ENCODE measurements at regions not wholly inside any gene's neighbourhood (a gene's known extent, or its start where the extent isn't known, plus 50 kb on each side); places are given as distances from the start of the nearest gene placed in this dataset.

- Histone ChIP-seq H3K36me3 (no peaks in the 10 kb centered on the region), H3K9me3 (no peaks in the 10 kb centered on the region), H3K27me3 (peaks cover 0 to 16% (median 5%) of the 10 kb centered on the region in 3 donors), H3K4me3 (no peak overlapping the region), H3K27ac (no peak overlapping the region), H3K4me1 (no peaks in the 10 kb centered on the region)
- TF ChIP-seq, protein P1, sequence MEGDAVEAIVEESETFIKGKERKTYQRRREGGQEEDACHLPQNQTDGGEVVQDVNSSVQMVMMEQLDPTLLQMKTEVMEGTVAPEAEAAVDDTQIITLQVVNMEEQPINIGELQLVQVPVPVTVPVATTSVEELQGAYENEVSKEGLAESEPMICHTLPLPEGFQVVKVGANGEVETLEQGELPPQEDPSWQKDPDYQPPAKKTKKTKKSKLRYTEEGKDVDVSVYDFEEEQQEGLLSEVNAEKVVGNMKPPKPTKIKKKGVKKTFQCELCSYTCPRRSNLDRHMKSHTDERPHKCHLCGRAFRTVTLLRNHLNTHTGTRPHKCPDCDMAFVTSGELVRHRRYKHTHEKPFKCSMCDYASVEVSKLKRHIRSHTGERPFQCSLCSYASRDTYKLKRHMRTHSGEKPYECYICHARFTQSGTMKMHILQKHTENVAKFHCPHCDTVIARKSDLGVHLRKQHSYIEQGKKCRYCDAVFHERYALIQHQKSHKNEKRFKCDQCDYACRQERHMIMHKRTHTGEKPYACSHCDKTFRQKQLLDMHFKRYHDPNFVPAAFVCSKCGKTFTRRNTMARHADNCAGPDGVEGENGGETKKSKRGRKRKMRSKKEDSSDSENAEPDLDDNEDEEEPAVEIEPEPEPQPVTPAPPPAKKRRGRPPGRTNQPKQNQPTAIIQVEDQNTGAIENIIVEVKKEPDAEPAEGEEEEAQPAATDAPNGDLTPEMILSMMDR (IDR thresholded peaks at IDR 0.05 in 4 of 5, conservative IDR thresholded peaks at IDR 0.05 in 1 of 5) = no peak
- no peak for TF ChIP-seq POLR2A (IDR thresholded peaks at IDR 0.05)
- ATAC-seq = no peak
- intact Hi-C loops (cut with DNase I; ENCODE audit: low total_unique reads) (no loop called here), in situ Hi-C loops (cut with MboI; ENCODE audit: low sequenced_read_pairs in 4 of 4) (loop anchor here in 2 of 4 donors (25.0 kb wide), 2 partner anchors 970 to 1145 kb away; no protein-coding TSS in a partner anchor)
- no peak for DNase-seq
Measured at GRCh38 chr13:111467111-111467890, 146.9 kb downstream of the TEX29 start.

- H3K27me3 ChIP-seq = peaks cover 0 to 16% (median 5%) of the 10 kb centered on the region in 3 donors
- TF ChIP-seq, protein P1 (IDR thresholded peaks at IDR 0.05 in 4 of 5, conservative IDR thresholded peaks at IDR 0.05 in 1 of 5) = no peak
- no peak for TF ChIP-seq POLR2A (IDR thresholded peaks at IDR 0.05)
- intact Hi-C loops (cut with DNase I; ENCODE audit: low total_unique reads) = no loop called here
Measured at GRCh38 chr13:111468037-111468959, 147.9 kb downstream of the TEX29 start.

DNA sequence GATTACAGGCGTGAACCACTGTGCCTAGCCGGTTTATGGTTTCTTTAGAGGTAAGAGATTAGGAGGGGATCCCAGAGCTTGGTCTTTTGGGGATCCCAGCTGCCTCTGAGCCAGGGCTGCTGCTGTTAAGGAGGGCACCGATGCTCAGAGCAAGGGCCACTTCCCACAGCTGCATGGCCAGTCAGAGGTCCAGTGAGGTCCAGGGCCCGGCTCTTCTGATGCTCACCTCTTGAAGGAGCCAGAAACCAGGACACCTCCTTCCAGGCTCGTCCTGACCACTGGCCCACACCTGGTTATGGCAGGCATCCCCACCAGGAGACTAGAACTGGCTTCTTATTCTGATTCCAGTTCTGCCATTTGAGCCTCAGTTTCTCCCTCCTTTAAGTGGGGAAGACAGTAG, 149.0 kb downstream of the TEX29 start:
- peaks cover 0 to 16% (median 5%) of the 10 kb centered on the region in 3 donors for H3K27me3 ChIP-seq
- no peaks in the 10 kb centered on the region for H3K4me1 ChIP-seq
- in situ Hi-C loops (cut with MboI; ENCODE audit: low sequenced_read_pairs in 4 of 4) = loop anchor here in 2 of 4 donors (25.0 kb wide), 2 partner anchors 968 to 1143 kb away; no protein-coding TSS in a partner anchor

More at GRCh38 chr13:111468037-111468959, 147.9 kb downstream of the TEX29 start:
- no peak overlapping the region for H3K4me3 ChIP-seq
- DNase-seq (no peak), ATAC-seq (no peak)
- no peaks in the 10 kb centered on the region for H3K4me1 ChIP-seq
- in situ Hi-C loops (cut with MboI; ENCODE audit: low sequenced_read_pairs in 4 of 4) = loop anchor here in 2 of 4 donors (25.0 kb wide), 2 partner anchors 969 to 1144 kb away; no protein-coding TSS in a partner anchor
- H3K36me3 ChIP-seq = no peaks in the 10 kb centered on the region
- no peak overlapping the region for H3K27ac ChIP-seq
- no peaks in the 10 kb centered on the region for H3K9me3 ChIP-seq

DNA sequence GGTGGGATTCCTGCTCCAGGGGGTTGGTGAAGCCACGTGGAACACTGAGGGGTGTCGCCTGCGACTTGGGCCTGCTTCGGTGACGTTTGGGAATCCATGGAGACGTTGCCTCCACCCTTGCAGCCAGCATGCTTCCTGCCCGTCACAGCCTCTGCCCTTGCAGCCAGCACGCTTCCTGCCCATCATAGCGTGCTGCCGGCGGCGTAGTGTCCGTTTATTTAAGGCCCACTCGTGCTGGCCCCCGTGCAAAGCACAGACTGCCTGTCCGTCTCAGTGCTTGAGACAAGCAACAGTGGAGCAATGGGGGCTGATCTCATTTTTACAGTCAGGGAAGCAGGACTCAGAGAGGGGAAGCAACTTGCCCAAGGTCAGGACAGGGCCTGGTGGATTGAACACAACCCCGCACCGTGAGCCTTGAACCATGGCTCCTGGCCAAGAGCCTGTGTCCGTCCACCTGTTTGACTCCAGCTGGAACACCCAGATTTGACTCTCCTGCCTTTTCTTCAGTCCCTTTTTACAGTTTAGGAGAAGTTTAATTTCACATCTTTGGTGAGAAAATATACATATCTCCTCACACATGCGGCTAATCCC, 149.6 kb downstream of the TEX29 start:
- no peak for DNase-seq
- H3K4me1 ChIP-seq = no peaks in the 10 kb centered on the region
- peaks cover 0 to 16% (median 5%) of the 10 kb centered on the region in 3 donors for H3K27me3 ChIP-seq
- intact Hi-C loops (cut with DNase I; ENCODE audit: low total_unique reads) = loop anchor here (10.0 kb wide), 1 partner anchor 975 kb away; no protein-coding TSS in a partner anchor
- in situ Hi-C loops (cut with MboI; ENCODE audit: low sequenced_read_pairs in 4 of 4) = loop anchor here (10.0 to 25.0 kb wide), 4 partner anchors 967 to 1142 kb away; no protein-coding TSS in a partner anchor
- no peak overlapping the region for H3K4me3 ChIP-seq
- H3K9me3 ChIP-seq = no peaks in the 10 kb centered on the region
- TF ChIP-seq POLR2A (IDR thresholded peaks at IDR 0.05) = no peak
- TF ChIP-seq, protein P1 (IDR thresholded peaks at IDR 0.05 in 4 of 5, conservative IDR thresholded peaks at IDR 0.05 in 1 of 5) = no peak
- H3K27ac ChIP-seq = no peak overlapping the region
- no peaks in the 10 kb centered on the region for H3K36me3 ChIP-seq
- no peak for ATAC-seq

More for the DNA sequence above, 149.0 kb downstream of the TEX29 start:
- no peak for TF ChIP-seq POLR2A (IDR thresholded peaks at IDR 0.05)
- DNase-seq (no peak), ATAC-seq (no peak)
- H3K9me3 ChIP-seq = no peaks in the 10 kb centered on the region
- no peak overlapping the region for H3K4me3 ChIP-seq
- H3K27ac ChIP-seq = no peak overlapping the region
- intact Hi-C loops (cut with DNase I; ENCODE audit: low total_unique reads) = no loop called here
- no peaks in the 10 kb centered on the region for H3K36me3 ChIP-seq
